K562 (cell line): ENCODE measurements at regions not wholly inside any gene's neighbourhood (a gene's known extent, or its start where the extent isn't known, plus 50 kb on each side); places are given as distances from the start of the nearest gene placed in this dataset.

Experiments used
- GTF2A2 ChIP-seq: IDR thresholded peaks from 2 replicates; pipeline ENCODE4 v1.6.1; 2016; ENCODE audit warnings: mild to moderate bottlenecking, missing genetic modification characterization, missing compliant biosample characterization
- STAT5B ChIP-seq: fragments of 250-450 bp; sonication (Bioruptor Pico); IDR thresholded peaks from 2 replicates; pipeline ENCODE4 v1.8.0; 2021; ENCODE audit warnings: mild to moderate bottlenecking, inconsistent platforms
- TAF7 ChIP-seq: fragments of 450-650 bp; IDR thresholded peaks from 2 replicates; pipeline ENCODE4 v1.6.1; 2016; ENCODE audit warnings: missing genetic modification characterization, missing compliant biosample characterization
- TOE1 ChIP-seq, 2 experiments: fragments of 450-650 bp in 1 of 2; sonication (generic) in 1 of 2; formaldehyde crosslinking in 1 of 2; IDR thresholded peaks; 2 replicates each; pipeline versions ENCODE4 v1.7.1 to v1.8.0; 2016 to 2022; ENCODE audit warnings: borderline replicate concordance in 2 of 2, mild to moderate bottlenecking in 2 of 2, antibody characterized with exemption in 1 of 2, inconsistent platforms in 1 of 2, low read depth in 1 of 2, missing genetic modification reagents in 1 of 2, moderate library complexity in 1 of 2
- TF ChIP-seq, protein P1 (sequence below): sonication (generic); formaldehyde crosslinking; IDR thresholded peaks from 2 replicates; pipeline ENCODE4 v1.8.0; 2022; ENCODE audit warnings: mild to moderate bottlenecking, missing genetic modification reagents
- TF ChIP-seq, protein P2 (sequence below): fragments of 250-450 bp; sonication (Bioruptor Pico); IDR thresholded peaks from 2 replicates; pipeline ENCODE4 v1.4.0; 2020
- TF ChIP-seq, protein P3 (sequence below): fragments of 450-650 bp; formaldehyde crosslinking; IDR thresholded peaks from 2 replicates; pipeline ENCODE4 v1.4.0; 2020; ENCODE audit warnings: mild to moderate bottlenecking, moderate library complexity
- TF ChIP-seq, protein P4 (sequence below): sonication (generic); formaldehyde crosslinking; IDR thresholded peaks from 2 replicates; pipeline ENCODE4 v1.8.0; 2022; ENCODE audit warnings: mild to moderate bottlenecking, missing genetic modification reagents

DNA sequence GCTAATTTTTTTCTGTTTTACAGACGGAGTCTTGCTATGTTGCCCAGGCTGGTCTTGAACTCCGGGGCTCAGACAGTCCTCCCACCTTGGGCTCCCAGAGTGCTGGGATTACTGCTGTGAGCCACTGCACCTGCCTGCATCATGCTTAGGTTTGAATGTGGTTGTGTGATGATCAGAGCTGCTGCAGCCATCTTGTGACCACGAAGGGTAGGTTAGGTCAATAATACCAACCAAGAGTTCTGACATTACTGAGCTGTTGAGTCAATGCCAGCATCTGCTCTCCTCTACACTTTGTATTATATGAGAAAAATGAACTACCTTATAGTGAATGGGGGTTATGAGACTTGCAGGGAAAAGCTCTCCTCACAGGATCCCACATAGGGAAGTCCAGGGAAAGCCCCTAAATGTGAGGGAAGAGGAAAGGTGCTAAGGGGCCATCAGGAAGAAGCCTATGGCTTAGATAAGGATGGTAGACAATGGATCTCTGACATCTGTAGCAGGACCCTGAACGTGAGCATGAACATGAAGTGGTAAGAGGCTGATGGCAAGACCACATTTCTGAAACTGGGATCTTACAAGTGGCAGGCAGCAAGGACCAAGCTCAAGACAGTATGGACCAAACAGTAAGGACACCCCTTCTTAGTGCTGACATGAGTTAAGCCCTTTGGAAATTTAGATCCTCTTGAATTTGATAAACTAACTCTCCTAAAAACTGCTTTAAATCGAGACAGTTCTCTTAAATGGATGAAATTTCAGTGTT, 75.7 kb upstream of the ZNF169 start (continued):
- no peak for TF ChIP-seq TOE1 (IDR thresholded peaks at IDR 0.05; ENCODE audit: borderline replicate concordance)
- TF ChIP-seq TOE1 (CRISPR knock-in tag; IDR thresholded peaks at IDR 0.05; ENCODE audit: borderline replicate concordance, low read depth) = no peak
- TF ChIP-seq, protein P1, sequence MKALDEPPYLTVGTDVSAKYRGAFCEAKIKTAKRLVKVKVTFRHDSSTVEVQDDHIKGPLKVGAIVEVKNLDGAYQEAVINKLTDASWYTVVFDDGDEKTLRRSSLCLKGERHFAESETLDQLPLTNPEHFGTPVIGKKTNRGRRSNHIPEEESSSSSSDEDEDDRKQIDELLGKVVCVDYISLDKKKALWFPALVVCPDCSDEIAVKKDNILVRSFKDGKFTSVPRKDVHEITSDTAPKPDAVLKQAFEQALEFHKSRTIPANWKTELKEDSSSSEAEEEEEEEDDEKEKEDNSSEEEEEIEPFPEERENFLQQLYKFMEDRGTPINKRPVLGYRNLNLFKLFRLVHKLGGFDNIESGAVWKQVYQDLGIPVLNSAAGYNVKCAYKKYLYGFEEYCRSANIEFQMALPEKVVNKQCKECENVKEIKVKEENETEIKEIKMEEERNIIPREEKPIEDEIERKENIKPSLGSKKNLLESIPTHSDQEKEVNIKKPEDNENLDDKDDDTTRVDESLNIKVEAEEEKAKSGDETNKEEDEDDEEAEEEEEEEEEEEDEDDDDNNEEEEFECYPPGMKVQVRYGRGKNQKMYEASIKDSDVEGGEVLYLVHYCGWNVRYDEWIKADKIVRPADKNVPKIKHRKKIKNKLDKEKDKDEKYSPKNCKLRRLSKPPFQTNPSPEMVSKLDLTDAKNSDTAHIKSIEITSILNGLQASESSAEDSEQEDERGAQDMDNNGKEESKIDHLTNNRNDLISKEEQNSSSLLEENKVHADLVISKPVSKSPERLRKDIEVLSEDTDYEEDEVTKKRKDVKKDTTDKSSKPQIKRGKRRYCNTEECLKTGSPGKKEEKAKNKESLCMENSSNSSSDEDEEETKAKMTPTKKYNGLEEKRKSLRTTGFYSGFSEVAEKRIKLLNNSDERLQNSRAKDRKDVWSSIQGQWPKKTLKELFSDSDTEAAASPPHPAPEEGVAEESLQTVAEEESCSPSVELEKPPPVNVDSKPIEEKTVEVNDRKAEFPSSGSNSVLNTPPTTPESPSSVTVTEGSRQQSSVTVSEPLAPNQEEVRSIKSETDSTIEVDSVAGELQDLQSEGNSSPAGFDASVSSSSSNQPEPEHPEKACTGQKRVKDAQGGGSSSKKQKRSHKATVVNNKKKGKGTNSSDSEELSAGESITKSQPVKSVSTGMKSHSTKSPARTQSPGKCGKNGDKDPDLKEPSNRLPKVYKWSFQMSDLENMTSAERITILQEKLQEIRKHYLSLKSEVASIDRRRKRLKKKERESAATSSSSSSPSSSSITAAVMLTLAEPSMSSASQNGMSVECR (CRISPR knock-in tag) = no peak
- TF ChIP-seq, protein P2, sequence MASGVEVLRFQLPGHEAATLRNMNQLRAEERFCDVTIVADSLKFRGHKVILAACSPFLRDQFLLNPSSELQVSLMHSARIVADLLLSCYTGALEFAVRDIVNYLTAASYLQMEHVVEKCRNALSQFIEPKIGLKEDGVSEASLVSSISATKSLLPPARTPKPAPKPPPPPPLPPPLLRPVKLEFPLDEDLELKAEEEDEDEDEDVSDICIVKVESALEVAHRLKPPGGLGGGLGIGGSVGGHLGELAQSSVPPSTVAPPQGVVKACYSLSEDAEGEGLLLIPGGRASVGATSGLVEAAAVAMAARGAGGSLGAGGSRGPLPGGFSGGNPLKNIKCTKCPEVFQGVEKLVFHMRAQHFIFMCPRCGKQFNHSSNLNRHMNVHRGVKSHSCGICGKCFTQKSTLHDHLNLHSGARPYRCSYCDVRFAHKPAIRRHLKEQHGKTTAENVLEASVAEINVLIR (CRISPR knock-in tag) = no peak
- no peak for TF ChIP-seq TAF7
- TF ChIP-seq, protein P3, sequence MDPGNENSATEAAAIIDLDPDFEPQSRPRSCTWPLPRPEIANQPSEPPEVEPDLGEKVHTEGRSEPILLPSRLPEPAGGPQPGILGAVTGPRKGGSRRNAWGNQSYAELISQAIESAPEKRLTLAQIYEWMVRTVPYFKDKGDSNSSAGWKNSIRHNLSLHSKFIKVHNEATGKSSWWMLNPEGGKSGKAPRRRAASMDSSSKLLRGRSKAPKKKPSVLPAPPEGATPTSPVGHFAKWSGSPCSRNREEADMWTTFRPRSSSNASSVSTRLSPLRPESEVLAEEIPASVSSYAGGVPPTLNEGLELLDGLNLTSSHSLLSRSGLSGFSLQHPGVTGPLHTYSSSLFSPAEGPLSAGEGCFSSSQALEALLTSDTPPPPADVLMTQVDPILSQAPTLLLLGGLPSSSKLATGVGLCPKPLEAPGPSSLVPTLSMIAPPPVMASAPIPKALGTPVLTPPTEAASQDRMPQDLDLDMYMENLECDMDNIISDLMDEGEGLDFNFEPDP (CRISPR knock-in tag) = no peak
- TF ChIP-seq, protein P4, sequence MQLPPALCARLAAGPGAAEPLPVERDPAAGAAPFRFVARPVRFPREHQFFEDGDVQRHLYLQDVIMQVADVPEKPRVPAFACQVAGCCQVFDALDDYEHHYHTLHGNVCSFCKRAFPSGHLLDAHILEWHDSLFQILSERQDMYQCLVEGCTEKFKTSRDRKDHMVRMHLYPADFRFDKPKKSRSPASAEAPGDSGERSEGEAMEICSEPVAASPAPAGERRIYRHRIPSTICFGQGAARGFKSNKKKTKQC (CRISPR knock-in tag) = no peak
- TF ChIP-seq STAT5B (CRISPR knock-in tag) = no peak
- no peak for TF ChIP-seq GTF2A2 (tag)
